Lower leg skin (tissue), 3 donors: ENCODE measurements at regions not wholly inside any gene's neighbourhood (a gene's known extent, or its start where the extent isn't known, plus 50 kb on each side); places are given as distances from the start of the nearest gene placed in this dataset.

Source experiments
- CTCF ChIP-seq, 3 donors: fragments of 450-650 bp; IDR thresholded peaks; one replicate each; pipeline ENCODE4 v1.5.1; 2016; ENCODE audit warnings: antibody characterized with exemption in 3 of 3, mild to moderate bottlenecking in 3 of 3, moderate library complexity in 2 of 3
- POLR2A ChIP-seq, 2 donors: fragments of 450-650 bp; IDR thresholded peaks; one replicate each; pipeline ENCODE4 v1.6.1; 2016 to 2017; ENCODE audit warnings: antibody characterized with exemption in 2 of 2, mild to moderate bottlenecking in 1 of 2, moderate library complexity in 1 of 2

GRCh38 chr20:52867305-52867704 lies 104.9 kb upstream of the TSHZ2 start:
- TF ChIP-seq CTCF (IDR thresholded peaks at IDR 0.05): no peak
- TF ChIP-seq POLR2A (IDR thresholded peaks at IDR 0.05): no peak
